SKM-1 (cell line): ENCODE measurements at regions not wholly inside any gene's neighbourhood (a gene's known extent, or its start where the extent isn't known, plus 50 kb on each side); places are given as distances from the start of the nearest gene placed in this dataset.

Experiments
- DNase-seq: peaks from one replicate; lab custom pipeline; 2025; ENCODE audit not compliant: unreplicated experiment; lab: John Stamatoyannopoulos, UW

- no peak for DNase-seq
Measured at GRCh38 chr4:34170946-34171345, 2073.4 kb downstream of the ARAP2 start.

- DNase-seq = no peak
Measured at GRCh38 chr4:34176609-34177008, 2067.7 kb downstream of the ARAP2 start.

GRCh38 chr4:34178476-34178875 is 2065.8 kb downstream of the ARAP2 start:
- no peak for DNase-seq

GRCh38 chr4:34181311-34181841 is 2062.9 kb downstream of the ARAP2 start:
- DNase-seq = no peak

- DNase-seq = no peak
Measured at GRCh38 chr4:34181891-34182290, 2062.4 kb downstream of the ARAP2 start.

- DNase-seq = no peak
Measured at GRCh38 chr4:34182306-34182705, 2062.0 kb downstream of the ARAP2 start.

GRCh38 chr4:34183926-34184325 is 2060.4 kb downstream of the ARAP2 start:
- DNase-seq = no peak

- no peak for DNase-seq
Measured at GRCh38 chr4:34187056-34187455, 2057.3 kb downstream of the ARAP2 start.

- no peak for DNase-seq
Measured at GRCh38 chr4:34191443-34191842, 2052.9 kb downstream of the ARAP2 start.

- DNase-seq = no peak
Measured at GRCh38 chr4:34193451-34194154, 2050.7 kb downstream of the ARAP2 start.

GRCh38 chr4:34194585-34194984 is 2049.7 kb downstream of the ARAP2 start:
- DNase-seq = no peak

- DNase-seq = no peak
Measured at GRCh38 chr4:34196375-34196774, 2047.9 kb downstream of the ARAP2 start.

GRCh38 chr4:34198966-34199365 is 2045.3 kb downstream of the ARAP2 start:
- DNase-seq = no peak

GRCh38 chr4:34200535-34200934 is 2043.8 kb downstream of the ARAP2 start:
- no peak for DNase-seq

- DNase-seq = no peak
Measured at GRCh38 chr4:34202154-34202553, 2042.2 kb downstream of the ARAP2 start.

GRCh38 chr4:34220601-34221000 is 2023.7 kb downstream of the ARAP2 start:
- DNase-seq = no peak

GRCh38 chr4:34221986-34222385 is 2022.3 kb downstream of the ARAP2 start:
- DNase-seq = no peak

- no peak for DNase-seq
Measured at GRCh38 chr4:34236118-34236517, 2008.2 kb downstream of the ARAP2 start.

- DNase-seq = no peak
Measured at GRCh38 chr4:34245276-34245675, 1999.0 kb downstream of the ARAP2 start.

- no peak for DNase-seq
Measured at GRCh38 chr4:34250562-34250961, 1993.8 kb downstream of the ARAP2 start.

GRCh38 chr4:34253239-34253638 is 1991.1 kb downstream of the ARAP2 start:
- DNase-seq = no peak

GRCh38 chr4:34258176-34258575 is 1986.1 kb downstream of the ARAP2 start:
- no peak for DNase-seq

- no peak for DNase-seq
Measured at GRCh38 chr4:34261799-34262314, 1982.5 kb downstream of the ARAP2 start.
